ENCODE measurements at regions not wholly inside any gene's neighbourhood (a gene's known extent, or its start where the extent isn't known, plus 50 kb on each side); places are given as distances from the start of the nearest gene placed in this dataset.
A peak's percentile ranks its signal among the peaks of the same experiment; 100 is the strongest.
"Not testable (repeated sequence)": the region's sequence is repeated elsewhere in the genome, so short reads cannot be mapped to it uniquely, and the experiment has no call there.

DNA sequence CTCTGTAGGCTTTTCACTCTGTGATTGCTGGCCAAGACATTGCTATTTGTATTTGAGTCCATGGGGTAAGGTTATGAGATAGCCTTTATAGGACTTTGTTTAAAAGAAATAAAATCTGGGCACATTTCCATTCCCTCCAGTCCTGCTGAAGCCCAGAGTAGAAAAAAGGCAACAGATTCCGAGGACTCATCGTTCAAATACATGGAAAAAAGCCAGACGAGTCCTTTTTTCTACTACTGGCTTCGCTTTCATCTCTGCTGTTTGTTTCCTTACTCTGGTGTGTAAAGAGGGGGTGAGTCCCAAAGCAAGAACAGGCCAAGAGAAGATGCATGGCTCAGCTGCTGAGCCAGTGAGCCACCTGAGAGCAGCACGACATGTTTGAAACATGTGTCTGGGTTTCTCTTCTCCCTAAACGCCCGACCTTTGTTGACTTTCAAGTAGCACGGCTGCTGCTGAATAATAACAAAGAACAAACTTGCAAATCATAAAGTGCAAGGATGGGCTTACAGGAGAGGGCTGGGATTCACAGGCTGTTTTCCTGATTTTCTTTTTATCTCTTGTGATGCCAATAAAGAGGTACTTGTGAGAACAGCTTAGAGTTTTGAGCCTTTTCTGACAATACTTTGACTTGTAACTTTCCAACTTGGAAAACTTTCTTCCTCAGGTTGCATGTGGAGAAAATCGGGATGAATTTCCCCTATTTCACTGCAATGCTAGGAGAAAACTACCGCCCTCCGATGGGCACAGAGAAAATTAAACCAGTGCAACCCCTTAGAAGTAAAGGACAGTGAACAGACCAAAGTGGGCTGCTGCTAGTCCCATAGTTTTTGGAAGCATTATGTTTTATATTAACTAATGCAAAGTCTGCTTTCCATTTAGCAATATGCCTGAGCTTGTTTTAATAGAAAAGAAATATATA is 195.2 kb upstream of the RAG2 start:
- DNase-seq: peak; percentile 4

DNA sequence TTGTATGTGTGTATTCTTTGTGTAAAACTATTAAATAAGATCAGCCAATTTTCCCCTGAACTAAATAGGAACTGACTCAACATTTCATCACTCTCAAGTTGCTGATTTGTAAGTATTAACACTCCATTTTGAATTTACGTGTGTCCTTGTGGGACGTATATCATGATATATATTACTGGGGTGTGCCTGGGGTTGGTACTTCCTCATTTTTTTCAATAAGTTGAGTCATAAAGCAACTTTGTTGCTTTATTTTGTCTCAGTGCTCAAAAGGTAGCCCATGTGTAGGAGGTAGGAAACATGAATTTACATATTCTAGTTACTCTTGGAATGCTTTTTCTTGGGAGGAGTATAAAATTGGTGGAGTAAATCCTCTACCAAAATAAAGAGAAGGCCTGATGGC is 193.9 kb upstream of the RAG2 start:
- no peak for DNase-seq

DNA sequence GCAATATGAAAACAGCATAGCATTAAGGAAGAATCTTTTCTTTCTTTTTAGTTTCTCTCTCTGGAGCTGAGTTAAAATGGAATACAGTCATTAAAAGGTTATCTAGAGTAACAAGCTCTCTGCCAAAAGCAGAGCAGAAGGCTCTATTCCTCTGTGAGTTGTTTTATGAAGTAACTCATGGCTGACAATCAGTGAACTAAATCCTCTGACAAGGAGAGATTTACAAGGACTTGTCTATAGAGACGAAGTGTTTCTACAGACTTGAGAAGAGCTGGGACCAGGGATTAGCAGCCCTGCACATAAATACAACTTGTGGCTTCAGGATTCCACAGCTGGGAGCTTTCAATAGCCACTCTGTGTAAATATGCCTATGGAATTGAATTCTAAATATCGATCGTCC is 192.5 kb upstream of the RAG2 start:
- peak; percentile 63 for DNase-seq

DNA sequence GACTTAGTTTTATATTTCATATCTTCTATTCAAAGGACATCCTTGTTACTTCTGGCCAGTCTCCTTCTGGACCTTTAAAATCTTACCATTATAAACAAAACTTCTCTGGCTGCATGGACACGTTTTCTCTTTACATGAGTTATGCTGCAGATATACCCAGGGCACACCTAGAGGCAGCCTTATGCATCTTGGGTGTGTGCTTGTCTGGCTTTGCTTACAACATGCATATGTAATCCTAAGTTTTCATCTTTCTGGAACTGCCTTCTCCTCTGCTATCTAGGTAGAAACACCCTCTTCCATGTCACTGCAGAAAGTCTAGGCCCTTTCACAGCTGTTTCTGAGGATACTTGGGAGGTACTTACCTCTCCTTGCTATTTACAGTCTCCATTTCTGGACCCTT is 185.8 kb upstream of the RAG2 start:
- no peak for DNase-seq

- no peak for DNase-seq
These were observed 181.8 kb upstream of the RAG2 start for GRCh38 chr11:36779791-36780190.

GRCh38 chr11:36777311-36777710 is 179.3 kb upstream of the RAG2 start:
- DNase-seq: peak; percentile 29

DNA sequence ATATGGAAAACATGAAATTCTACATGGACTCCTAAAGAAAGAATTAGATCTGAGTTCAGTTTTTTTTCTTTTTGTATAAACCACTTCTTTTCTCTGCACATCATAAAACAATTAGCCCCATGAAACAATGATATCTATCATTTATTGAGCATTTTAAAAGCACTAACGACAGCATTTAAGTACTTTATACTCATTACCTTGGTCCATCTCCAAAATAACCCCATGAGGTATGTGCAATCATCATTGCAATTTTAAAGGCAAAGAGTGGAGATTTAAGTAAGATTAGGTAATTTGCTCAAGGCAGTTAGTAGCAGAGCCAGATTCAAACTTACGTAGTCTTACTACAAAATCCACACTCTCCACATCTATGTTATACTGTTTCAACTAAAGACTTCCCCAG is 177.7 kb upstream of the RAG2 start:
- no peak for DNase-seq

DNA sequence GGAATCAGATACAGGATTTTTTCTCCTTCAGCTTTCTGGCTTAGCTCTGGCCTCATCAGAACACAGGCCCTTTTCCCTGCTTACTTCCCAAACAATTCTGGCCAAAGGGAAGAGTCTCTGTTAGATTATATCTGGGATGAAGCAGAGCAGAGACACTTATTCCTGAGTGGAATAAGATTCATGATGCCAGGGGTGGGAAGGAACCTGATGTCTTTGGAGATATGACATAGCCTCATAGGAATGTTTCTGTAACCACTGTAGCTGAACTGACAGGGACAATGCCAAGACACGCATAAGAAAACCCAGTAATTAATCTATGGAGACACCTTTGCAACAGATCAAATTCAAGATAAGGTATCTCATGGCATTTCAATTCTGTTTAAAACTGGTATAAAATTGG is 177.1 kb upstream of the RAG2 start:
- no peak for DNase-seq

DNA sequence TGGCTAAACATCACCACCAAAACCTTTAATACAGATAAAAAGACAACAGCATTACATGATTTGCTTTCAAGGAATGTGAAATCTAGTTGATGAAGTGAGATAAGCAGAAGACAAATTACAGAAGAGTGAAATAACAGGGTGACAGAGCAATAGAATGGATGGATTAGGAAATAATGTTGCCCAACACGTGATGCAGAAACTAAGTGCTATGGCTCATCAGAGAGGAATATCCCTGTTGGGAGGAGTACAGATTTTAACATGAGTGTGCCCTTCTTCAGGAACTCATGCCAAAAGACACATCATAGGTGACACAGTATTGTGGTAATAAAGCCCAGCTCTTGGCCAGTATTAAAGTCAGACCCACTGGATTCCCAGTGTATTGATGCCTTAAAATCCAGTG is 176.6 kb upstream of the RAG2 start:
- no peak for DNase-seq

GRCh38 chr11:36763187-36763586 is 165.2 kb upstream of the RAG2 start:
- no peak for DNase-seq

GRCh38 chr11:36757075-36757474 is 159.0 kb upstream of the RAG2 start:
- DNase-seq: no peak

DNA sequence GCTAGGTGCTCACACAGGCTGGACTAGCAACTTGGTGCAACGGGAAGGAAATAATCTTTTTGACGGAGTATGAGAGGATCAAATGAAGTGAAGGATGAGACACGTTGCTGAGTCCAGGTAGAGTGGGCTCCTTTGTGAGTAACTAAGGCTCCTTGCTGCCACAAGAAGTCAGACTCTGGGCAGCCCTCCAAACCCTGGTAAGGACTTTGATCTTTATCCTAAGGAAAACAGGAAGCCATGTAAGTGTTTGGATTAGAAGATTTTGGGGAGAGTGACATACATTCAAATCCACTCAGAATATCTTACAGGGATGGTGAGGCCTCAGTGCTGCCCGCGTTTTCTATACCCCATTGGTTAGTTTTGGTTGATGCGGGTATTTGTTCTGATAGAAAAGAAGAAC is 155.9 kb upstream of the RAG2 start:
- DNase-seq: no peak

GRCh38 chr11:36751996-36752395 is 154.0 kb upstream of the RAG2 start:
- DNase-seq: no peak

- no peak for DNase-seq
These were observed 153.3 kb upstream of the RAG2 start for GRCh38 chr11:36751335-36751781.

DNA sequence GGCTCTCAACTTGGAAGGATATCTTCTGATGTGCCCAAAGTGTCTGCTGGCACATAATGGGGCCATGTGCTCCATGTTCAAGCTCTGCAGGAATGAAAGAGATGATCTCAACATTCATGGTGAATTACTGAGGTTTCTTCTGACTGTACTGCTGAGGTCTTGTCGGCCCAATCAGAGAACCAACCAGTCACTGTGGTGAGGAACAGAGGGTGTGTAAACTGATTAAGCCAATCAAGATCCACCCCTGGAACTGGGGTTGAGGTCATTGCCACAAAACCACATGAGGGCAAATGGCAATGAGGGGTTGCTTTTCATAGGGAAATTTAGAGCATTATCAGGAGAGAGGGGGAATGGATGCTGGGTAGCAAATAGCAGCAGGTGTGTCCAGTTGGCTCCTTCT is 152.3 kb upstream of the RAG2 start:
- no peak for DNase-seq

DNA sequence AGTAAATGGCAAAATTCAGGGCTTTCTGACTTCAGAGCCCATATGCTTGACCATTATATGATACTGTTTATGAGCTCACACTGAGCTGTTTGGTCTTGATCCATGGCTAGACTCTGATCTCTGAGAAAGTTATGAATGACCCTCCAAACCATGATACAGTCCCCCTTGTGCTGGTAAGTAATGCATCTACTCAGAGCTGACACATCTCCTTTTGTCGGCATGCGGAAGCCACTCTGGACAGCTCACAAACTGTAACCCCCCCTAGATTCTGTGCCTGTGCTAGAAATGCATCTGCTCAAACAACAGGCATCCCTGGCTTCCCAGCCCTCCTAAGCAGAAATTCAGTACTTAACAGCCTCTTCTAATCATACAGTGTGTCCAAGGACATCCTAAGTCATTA is 150.8 kb upstream of the RAG2 start:
- peak; percentile 6 for DNase-seq

- peak; percentile 95 for DNase-seq
These were observed 149.1 kb upstream of the RAG2 start for GRCh38 chr11:36746886-36747710.

DNA sequence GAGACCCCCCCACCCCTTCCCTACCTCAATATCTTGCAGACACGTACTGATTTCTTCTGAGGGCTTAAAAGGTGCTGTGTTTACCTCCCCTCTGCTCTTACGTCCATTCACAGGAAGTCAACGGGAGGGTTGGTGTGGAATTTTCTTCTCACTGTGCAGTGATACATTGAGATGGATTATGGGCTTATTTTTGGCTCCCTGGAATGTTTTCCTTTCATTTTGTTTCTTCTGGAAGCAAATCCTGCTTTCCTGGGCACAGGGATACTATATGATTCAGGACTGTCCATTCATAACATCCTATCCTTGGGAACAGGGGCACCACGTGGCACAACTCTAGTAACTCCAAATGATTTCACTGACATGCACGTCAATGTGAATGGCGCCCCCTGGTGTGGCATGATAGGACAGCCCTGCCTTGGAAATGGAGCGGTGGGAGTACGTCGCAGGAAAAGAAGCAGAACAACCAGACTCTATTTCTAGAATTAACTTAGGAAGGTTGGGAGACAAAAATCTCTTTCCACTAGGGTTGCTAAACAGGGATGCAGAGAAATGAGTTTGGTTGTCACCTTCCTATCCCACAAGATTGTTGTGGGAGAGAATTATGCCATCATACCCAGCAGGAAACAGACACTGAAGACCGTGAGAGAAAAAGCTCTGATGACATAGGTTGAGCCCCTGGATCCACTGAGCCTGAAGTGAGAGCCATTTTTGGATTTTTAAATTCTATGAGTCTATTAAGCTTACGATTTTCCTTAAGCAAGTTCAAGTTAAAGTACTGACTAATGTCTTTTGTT is 146.5 kb upstream of the RAG2 start:
- peak; percentile 77 for DNase-seq

DNA sequence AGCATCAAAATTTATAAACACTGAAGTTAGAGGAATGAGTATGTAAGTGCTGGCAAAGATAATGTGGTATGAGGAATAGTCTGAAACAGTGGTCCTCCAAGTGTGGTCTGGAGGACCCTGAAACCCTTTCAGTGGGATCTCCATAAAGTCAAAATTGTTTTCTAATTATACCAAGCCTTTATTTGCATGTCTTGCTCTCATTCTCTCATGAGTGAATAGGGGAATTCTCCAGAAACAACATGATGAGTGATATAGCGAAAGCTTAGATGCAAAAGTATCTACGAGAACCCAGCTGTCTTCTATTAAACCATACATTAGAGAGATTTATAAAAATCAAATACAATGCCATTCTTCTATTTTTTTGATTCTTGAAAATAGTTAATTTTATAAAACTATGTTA is 145.0 kb upstream of the RAG2 start:
- no peak for DNase-seq

GRCh38 chr11:36741515-36741914 is 143.5 kb upstream of the RAG2 start:
- no peak for DNase-seq

DNA sequence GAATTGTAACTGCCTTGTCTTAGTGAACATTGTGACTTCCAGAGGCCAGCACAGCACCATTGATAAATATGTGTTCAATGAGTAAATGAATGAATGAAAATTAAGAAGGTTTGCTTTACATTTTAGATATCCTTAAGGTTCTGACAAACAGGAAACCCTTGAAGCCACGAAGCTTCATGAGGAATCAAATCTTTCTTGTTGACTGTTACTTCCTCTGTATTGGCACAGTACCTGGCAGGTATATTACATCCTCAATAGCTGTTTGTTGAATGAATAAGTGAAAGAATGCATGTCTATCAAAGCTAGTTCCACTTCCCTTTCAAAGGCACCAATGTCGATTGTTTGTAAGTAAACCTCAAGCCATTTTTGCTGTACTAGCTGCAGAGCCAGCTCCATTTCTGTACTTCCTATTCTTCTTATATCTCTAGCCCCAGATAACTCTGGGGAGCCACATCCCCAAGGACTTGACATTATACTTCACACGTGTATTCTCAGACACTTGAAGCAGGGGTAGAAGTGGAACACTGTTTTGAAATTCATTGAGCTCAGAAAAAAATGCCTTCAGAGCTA is 140.3 kb upstream of the RAG2 start:
- DNase-seq: no peak

DNA sequence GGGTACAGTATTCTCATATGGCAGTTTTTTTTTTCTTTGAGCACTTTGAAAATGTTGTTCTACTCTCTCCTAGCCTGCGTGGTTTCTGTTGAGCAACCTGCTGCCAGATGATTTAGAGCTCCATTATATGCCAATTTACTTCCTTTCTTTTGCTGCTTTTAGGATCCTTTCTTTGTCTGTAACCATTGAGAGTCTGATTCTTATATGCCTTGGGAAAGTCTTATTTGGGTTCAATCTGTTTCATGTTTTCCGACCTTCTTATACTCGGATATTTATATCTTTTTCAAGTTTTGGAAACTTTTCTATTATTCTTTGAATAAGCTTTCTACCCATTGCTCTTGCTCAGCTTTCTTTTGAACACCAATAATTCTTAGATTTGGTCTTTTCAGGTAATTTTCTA is 138.1 kb upstream of the RAG2 start:
- DNase-seq: no peak

GRCh38 chr11:36733721-36734120 is 135.7 kb upstream of the RAG2 start:
- DNase-seq: not testable (repeated sequence)

All from NCI-H82 (cell line).